D721Med (cell line): ENCODE measurements at regions not wholly inside any gene's neighbourhood (a gene's known extent, or its start where the extent isn't known, plus 50 kb on each side); places are given as distances from the start of the nearest gene placed in this dataset.

Experiments
- DNase-seq: peaks from one replicate; pipeline ENCODE4 v3.0.0; 2011; ENCODE audit warnings: low spot score; ENCODE audit not compliant: insufficient read length
- FAIRE-seq: peaks from 2 replicates; lab custom pipeline; 2011; peaks lifted over from hg19 to GRCh38; lab: Jason Lieb, UNC
- TF ChIP-seq, protein P1 (sequence below): IDR thresholded peaks from 2 replicates; pipeline ENCODE4 v1.5.1; 2012; ENCODE audit warnings: mild to moderate bottlenecking, control low read depth; ENCODE audit not compliant: insufficient read depth; ENCODE audit errors: missing control alignments

DNA sequence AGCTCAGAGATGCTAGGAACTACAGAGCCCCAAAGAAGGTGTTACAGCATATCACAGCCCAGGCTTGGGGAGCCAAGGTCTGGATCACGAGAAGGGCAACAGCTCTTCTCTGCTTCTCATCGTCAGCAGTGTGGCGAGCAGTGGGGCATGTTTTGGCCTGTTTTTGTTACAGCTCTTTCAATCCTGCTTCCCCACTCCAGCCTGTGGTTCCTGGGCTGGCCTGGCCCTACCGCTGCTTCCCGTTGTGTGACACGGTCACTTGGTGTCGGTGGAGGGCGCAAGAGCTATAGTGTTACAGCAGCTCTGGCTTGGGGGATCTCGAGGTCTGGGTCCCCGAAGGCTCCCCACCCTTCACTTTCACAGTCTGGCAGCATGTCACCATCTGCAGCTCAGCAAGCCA lies 870.2 kb downstream of the CBLN2 start:
- TF ChIP-seq, protein P1, sequence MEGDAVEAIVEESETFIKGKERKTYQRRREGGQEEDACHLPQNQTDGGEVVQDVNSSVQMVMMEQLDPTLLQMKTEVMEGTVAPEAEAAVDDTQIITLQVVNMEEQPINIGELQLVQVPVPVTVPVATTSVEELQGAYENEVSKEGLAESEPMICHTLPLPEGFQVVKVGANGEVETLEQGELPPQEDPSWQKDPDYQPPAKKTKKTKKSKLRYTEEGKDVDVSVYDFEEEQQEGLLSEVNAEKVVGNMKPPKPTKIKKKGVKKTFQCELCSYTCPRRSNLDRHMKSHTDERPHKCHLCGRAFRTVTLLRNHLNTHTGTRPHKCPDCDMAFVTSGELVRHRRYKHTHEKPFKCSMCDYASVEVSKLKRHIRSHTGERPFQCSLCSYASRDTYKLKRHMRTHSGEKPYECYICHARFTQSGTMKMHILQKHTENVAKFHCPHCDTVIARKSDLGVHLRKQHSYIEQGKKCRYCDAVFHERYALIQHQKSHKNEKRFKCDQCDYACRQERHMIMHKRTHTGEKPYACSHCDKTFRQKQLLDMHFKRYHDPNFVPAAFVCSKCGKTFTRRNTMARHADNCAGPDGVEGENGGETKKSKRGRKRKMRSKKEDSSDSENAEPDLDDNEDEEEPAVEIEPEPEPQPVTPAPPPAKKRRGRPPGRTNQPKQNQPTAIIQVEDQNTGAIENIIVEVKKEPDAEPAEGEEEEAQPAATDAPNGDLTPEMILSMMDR, result no peak

DNA sequence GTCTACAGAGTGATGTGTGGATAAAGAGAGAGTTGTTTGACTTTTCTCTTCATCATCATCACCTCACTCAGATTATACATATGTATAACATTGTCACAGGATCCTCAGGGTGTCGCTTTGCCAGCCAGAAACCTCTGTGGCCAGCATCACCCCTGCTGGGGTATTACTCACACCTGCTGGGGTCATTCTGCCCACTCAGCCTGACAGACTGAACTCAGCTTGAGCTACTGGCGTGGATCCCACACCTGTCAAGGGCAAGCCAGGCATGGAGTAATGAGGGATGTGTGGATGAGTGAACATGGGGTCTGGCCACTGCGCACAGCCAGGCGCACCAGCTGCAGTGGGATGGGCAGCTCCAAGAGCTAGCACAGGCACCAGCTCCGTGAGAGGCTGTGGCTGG lies 870.6 kb downstream of the CBLN2 start:
- FAIRE-seq (no peak), DNase-seq (no peak)
- TF ChIP-seq, protein P1, result no peak

More for the DNA sequence above, 870.2 kb downstream of the CBLN2 start:
- DNase-seq (no peak), FAIRE-seq (no peak)

DNA sequence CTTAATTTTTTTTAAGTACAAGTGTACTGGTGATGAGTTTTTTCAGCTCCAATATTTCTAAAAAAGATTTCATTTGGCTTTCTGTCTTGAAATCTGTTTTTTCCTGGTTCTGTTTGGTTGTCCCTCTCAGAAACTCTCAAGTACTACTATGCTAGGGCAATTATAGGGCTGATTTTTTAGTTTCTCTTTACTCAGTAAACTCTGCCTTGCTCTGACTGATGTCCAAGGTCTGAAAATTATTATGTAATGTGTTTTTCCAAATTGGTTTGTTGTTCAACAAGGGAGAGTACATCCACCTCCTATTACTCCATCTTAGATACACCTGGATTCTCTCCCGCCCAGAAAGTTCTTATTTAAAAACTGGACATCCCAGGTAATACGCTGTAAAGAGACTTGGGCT lies 877.7 kb downstream of the CBLN2 start:
- no peak for DNase-seq
- TF ChIP-seq, protein P1, result no peak
- FAIRE-seq, result no peak

DNA sequence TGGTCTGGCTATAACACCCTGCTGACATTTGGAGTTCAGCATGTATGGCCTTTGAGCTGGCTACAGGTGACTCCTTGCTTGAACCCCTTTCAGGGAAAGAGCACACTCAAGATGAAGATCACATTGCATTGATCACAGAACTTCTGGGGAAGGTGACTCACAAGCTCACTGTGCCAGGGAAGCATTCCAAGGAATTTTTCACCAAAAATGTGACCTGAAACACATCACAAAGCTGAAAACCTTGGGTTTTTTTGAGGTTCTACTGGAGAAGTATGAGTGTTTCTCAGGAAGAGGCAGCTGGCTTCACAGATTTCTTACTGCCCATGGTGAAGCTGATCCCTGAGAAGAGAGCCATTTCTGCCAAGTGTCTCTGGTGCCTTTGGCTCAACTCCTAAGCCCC lies 879.0 kb downstream of the CBLN2 start:
- TF ChIP-seq, protein P1, result no peak

DNA sequence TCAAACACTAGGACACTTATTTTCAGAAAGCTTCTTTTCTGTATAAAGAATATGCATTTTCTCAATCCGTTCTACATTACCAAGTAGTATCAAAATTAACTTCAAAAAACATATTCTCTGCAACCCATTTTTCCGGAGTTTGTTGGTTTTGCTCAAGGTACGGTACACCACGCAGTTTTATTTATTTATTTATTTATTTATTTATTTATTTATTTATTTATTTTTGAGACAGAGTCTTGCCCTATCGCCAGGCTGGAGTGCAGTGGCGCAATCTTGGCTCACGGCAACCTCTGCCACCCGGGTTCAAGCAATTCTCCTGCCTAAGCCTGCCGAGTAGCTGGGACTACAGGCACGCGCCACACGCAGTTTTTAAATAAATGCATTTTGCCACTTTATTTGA lies 900.3 kb downstream of the CBLN2 start:
- TF ChIP-seq, protein P1, result no peak
- FAIRE-seq (no peak), DNase-seq (no peak)

More for the DNA sequence above, 879.0 kb downstream of the CBLN2 start:
- FAIRE-seq, result no peak
- DNase-seq, result no peak

DNA sequence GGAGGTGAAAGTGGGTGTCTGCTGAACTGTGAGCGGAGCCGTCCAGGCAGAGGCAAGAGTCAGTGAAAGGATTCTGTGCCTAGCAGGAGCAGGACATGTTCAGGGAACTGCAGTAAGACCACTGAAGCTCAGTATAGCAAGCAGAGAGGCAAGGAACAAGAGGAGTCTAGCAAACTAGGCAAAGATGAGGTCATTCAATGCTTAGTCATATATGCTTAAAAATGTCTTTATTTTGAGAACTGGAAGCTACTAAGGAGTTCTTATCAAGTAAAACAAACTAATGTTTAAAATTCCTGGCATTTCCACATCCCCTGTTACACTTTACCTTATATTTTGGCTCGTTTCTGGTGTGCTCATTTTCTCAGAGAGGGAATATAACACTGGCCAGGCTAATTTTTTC lies 913.4 kb downstream of the CBLN2 start:
- FAIRE-seq (no peak), DNase-seq (no peak)
- TF ChIP-seq, protein P1, result no peak

DNA sequence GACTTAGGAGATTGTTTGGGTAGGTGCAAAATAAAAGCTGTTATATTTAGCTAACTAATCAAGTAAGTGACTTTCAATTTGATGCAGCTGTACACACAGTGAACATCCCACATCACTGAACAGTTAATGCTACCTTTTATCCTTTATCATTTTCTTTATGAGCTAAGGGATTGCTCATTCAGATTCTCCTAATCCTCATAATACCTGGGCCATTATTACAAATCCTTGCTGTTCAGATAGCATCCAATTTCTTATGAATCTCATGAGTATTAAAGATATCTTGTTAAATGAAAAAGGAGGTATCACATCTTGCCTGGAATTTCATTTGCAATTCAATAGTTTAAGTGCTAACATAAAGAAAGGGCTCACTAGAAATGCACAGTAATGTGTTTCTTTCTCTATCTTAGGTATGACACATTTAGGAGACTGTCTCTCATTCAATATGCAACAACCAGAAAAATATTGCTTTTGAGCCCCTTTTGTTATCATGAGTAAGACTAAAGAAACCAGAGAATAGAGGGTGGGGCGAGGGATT lies 918.5 kb downstream of the CBLN2 start:
- FAIRE-seq (peak; percentile 90), DNase-seq (no peak)
- TF ChIP-seq, protein P1, result no peak
